ENCODE measurements at regions not wholly inside any gene's neighbourhood (a gene's known extent, or its start where the extent isn't known, plus 50 kb on each side); places are given as distances from the start of the nearest gene placed in this dataset.

DNA sequence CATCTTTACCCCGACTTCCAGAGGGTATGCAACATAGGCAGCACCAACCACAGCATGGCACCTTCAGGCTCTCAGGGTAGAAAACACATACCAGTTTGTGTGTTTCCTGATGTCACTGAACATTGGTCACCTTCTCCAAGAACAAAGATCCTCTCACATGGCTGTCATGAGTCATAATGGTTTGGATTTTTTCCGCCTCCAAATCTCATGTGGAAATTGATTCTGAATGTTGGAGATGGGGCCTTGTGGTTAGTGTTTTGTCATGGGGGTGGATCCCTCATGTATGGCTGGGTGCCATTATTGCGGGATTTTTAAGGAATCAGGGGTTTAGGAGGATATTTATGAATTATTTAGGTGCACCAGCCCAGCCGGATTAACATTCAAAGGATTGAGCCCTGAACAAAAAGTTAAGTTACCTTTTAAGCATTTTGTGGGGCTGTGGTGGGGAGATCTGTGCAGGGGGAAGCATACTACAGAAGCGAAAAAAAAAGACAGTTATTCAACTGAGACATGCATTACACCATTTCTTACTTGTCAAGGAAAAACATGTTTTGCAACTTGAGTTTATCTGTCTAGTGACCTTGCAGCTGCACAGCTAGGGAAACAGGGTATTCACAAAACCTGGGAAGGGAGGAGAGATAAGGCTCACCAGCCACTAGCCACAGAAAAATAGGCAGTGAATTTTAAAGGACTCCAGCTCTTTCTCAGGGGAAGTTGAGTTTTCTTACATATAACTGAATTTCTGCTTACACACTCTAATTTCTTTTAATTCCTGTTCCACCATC, 774.1 kb upstream of the AUTS2 start:
- Histone ChIP-seq H3K9me2 (ENCODE audit: insufficient read depth) (no peaks in the 10 kb centered on the region), H3K27ac (no peak overlapping the region), H3K4me1 (ENCODE audit: insufficient read depth) (no peaks in the 10 kb centered on the region), H3K9ac (no peak overlapping the region), H3K4me3 (no peak overlapping the region), H4K20me1 (ENCODE audit: insufficient read depth) (no peaks in the 10 kb centered on the region), H3K4me2 (ENCODE audit: unreplicated experiment) (no peak overlapping the region), H2AFZ (no peak overlapping the region), H3K79me2 (ENCODE audit: insufficient read depth) (no peaks in the 10 kb centered on the region), H3F3A (ENCODE audit: insufficient read depth) (no peaks in the 10 kb centered on the region), H3K27me3 (replicated peaks; ENCODE audit: insufficient read depth) (no peaks in the 10 kb centered on the region), H3K9me3 (ENCODE audit: low read depth) (no peaks in the 10 kb centered on the region), H3K36me3 (ENCODE audit: low read depth) (no peaks in the 10 kb centered on the region)
- TF ChIP-seq EZH2phosphoT487 (IDR thresholded peaks at IDR 0.05; ENCODE audit: insufficient read depth, low read depth) (no peak), EZH2 (IDR thresholded peaks at IDR 0.05; ENCODE audit: insufficient read depth, poor library complexity, severe bottlenecking) (no peak)
- DNase-seq: no peak
- 22 to 24% methylated on average over 5 of the region's 5 CpGs for WGBS, 2 experiments (ENCODE audit: low coverage in 1 of 2, low lambda C conversion rate in 2 of 2, missing lambda C conversion rate in 2 of 2)
- in situ Hi-C loops (cut with MboI): no loop called here

DNA sequence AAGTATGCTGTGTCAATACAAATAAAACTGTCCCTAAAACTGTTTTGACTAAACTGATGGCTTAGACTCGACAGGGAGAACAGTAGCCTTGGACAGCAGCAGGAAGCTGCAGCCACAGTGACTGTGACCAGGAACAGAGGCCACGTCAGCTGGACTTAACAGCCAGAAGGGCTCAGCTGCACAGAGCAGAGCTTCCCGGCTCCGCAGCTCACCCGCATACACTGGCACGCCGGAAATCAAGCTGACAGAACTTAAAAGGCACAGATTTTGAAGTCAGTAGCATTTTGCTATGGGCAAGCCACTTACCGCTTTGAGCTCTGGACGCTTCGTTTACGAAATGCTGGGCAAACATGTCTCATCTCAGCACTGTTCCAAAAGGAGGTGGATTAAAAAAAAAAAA, 769.7 kb upstream of the AUTS2 start:
- TF ChIP-seq EZH2 (IDR thresholded peaks at IDR 0.05; ENCODE audit: insufficient read depth, poor library complexity, severe bottlenecking) (no peak), EZH2phosphoT487 (IDR thresholded peaks at IDR 0.05; ENCODE audit: insufficient read depth, low read depth) (no peak)
- H3K4me3 ChIP-seq: no peak overlapping the region
- H3K4me1 ChIP-seq (ENCODE audit: insufficient read depth): no peaks in the 10 kb centered on the region
- H2AFZ ChIP-seq: no peak overlapping the region
- H3K9me2 ChIP-seq (ENCODE audit: insufficient read depth): no peaks in the 10 kb centered on the region
- 37 to 47% methylated on average over 11 of the region's 11 CpGs for WGBS, 2 experiments (ENCODE audit: low coverage in 1 of 2, low lambda C conversion rate in 2 of 2, missing lambda C conversion rate in 2 of 2)
- no peaks in the 10 kb centered on the region for H3K9me3 ChIP-seq (ENCODE audit: low read depth)
- in situ Hi-C loops (cut with MboI): no loop called here
- no peaks in the 10 kb centered on the region for H4K20me1 ChIP-seq (ENCODE audit: insufficient read depth)
- no peaks in the 10 kb centered on the region for H3F3A ChIP-seq (ENCODE audit: insufficient read depth)
- no peaks in the 10 kb centered on the region for H3K36me3 ChIP-seq (ENCODE audit: low read depth)
- H3K27me3 ChIP-seq (replicated peaks; ENCODE audit: insufficient read depth): no peaks in the 10 kb centered on the region
- H3K9ac ChIP-seq: no peak overlapping the region
- no peak for DNase-seq
- no peak overlapping the region for H3K27ac ChIP-seq
- H3K79me2 ChIP-seq (ENCODE audit: insufficient read depth): no peaks in the 10 kb centered on the region
- H3K4me2 ChIP-seq (ENCODE audit: unreplicated experiment): no peak overlapping the region

DNA sequence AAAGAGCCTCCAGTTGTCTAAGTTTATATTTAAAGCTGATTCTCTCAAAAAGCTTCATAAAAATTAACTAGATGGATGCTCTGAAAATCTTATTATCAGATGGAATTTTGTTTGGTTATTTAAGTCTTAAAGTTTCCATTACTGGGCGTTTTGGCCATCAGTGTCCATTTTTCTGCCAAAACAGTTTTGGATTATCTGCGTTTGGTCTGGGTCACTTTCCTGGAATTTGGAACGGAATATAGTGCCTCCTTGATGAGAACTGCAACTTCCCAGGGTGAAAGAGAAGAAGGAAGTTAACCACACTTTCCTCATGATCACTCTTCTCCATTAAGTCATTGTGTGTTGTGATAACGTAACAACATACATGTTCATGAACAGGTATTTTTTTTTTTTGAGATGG, 764.9 kb upstream of the AUTS2 start:
- Histone ChIP-seq H3K27me3 (replicated peaks; ENCODE audit: insufficient read depth) (no peaks in the 10 kb centered on the region), H3K9me2 (ENCODE audit: insufficient read depth) (no peaks in the 10 kb centered on the region), H2AFZ (no peak overlapping the region), H3K27ac (no peak overlapping the region), H3F3A (ENCODE audit: insufficient read depth) (no peaks in the 10 kb centered on the region), H3K9ac (no peak overlapping the region), H3K9me3 (ENCODE audit: low read depth) (no peaks in the 10 kb centered on the region), H3K4me2 (ENCODE audit: unreplicated experiment) (no peak overlapping the region), H3K4me3 (no peak overlapping the region), H3K36me3 (ENCODE audit: low read depth) (no peaks in the 10 kb centered on the region), H3K4me1 (ENCODE audit: insufficient read depth) (no peaks in the 10 kb centered on the region), H4K20me1 (ENCODE audit: insufficient read depth) (no peaks in the 10 kb centered on the region), H3K79me2 (ENCODE audit: insufficient read depth) (no peaks in the 10 kb centered on the region)
- no peak for DNase-seq
- TF ChIP-seq EZH2phosphoT487 (IDR thresholded peaks at IDR 0.05; ENCODE audit: insufficient read depth, low read depth) (no peak), EZH2 (IDR thresholded peaks at IDR 0.05; ENCODE audit: insufficient read depth, poor library complexity, severe bottlenecking) (no peak)
- 13 to 14% methylated on average over 4 of the region's 4 CpGs for WGBS, 2 experiments (ENCODE audit: low coverage in 1 of 2, low lambda C conversion rate in 2 of 2, missing lambda C conversion rate in 2 of 2)
- in situ Hi-C loops (cut with MboI): no loop called here

DNA sequence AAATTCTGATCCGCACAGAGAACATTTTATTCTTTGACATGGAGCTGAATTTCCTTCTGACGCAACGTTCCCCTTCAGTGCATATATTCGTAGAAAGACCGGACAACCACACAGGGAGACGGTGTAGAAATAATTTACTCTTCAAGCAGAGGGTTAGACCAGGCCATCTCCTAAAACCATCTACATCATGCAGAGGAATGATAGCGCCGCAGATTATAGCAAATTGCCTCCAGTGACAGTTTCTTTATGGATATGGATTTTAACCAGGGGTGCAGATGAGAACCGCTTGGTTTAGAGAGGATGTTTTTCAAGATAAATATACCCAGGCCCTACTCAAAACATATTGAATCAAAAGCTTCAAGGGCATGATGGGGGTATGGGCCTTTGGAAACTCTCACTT, 759.3 kb upstream of the AUTS2 start:
- H3K9ac ChIP-seq: no peak overlapping the region
- no peak for DNase-seq
- no peak overlapping the region for H3K4me2 ChIP-seq (ENCODE audit: unreplicated experiment)
- H3K9me3 ChIP-seq (ENCODE audit: low read depth): no peaks in the 10 kb centered on the region
- WGBS, 2 experiments (ENCODE audit: low coverage in 1 of 2, low lambda C conversion rate in 2 of 2, missing lambda C conversion rate in 2 of 2): 74 to 76% methylated on average over 9 of the region's 9 CpGs
- H3K4me3 ChIP-seq: no peak overlapping the region
- no peaks in the 10 kb centered on the region for H3K79me2 ChIP-seq (ENCODE audit: insufficient read depth)
- H3F3A ChIP-seq (ENCODE audit: insufficient read depth): no peaks in the 10 kb centered on the region
- TF ChIP-seq EZH2phosphoT487 (IDR thresholded peaks at IDR 0.05; ENCODE audit: insufficient read depth, low read depth) (no peak), EZH2 (IDR thresholded peaks at IDR 0.05; ENCODE audit: insufficient read depth, poor library complexity, severe bottlenecking) (no peak)
- in situ Hi-C loops (cut with MboI): no loop called here
- no peaks in the 10 kb centered on the region for H3K27me3 ChIP-seq (replicated peaks; ENCODE audit: insufficient read depth)
- no peak overlapping the region for H2AFZ ChIP-seq
- H4K20me1 ChIP-seq (ENCODE audit: insufficient read depth): no peaks in the 10 kb centered on the region
- H3K27ac ChIP-seq: no peak overlapping the region
- no peaks in the 10 kb centered on the region for H3K9me2 ChIP-seq (ENCODE audit: insufficient read depth)
- no peaks in the 10 kb centered on the region for H3K4me1 ChIP-seq (ENCODE audit: insufficient read depth)
- H3K36me3 ChIP-seq (ENCODE audit: low read depth): no peaks in the 10 kb centered on the region

Measured in GM23248 (cell line).